GM19438 (cell line): ENCODE measurements at regions not wholly inside any gene's neighbourhood (a gene's known extent, or its start where the extent isn't known, plus 50 kb on each side); places are given as distances from the start of the nearest gene placed in this dataset.

Experiments
- ATAC-seq: cut with Tn5 transposase; IDR thresholded peaks from one replicate; pipeline ENCODE4 v1.9.1; 2021; ENCODE audit warnings: low read depth; ENCODE audit not compliant: unreplicated experiment

DNA sequence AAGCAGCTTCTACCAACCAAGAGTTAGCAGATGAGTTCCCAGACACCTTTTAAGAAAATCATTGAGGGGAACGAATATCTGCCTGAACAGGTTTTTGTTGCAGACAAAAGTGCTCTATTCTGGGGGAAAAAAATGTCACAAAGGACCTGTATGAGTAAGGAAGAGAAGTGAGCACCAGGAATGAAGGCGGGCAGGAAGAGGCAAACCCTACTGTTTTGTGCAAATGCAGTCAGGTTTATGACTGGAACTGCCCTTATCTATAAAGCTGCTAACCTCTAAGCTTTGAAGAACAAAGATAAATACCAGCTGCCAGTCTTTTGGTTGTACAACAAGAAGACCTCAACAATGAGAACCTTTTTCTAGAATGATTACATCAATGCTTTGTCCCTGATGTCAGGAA, 292.4 kb upstream of the SP4 start:
- no peak for ATAC-seq

- no peak for ATAC-seq
These were observed 290.2 kb upstream of the SP4 start for GRCh38 chr7:21137640-21138039.

GRCh38 chr7:21140622-21141021, 287.3 kb upstream of the SP4 start:
- ATAC-seq: no peak

DNA sequence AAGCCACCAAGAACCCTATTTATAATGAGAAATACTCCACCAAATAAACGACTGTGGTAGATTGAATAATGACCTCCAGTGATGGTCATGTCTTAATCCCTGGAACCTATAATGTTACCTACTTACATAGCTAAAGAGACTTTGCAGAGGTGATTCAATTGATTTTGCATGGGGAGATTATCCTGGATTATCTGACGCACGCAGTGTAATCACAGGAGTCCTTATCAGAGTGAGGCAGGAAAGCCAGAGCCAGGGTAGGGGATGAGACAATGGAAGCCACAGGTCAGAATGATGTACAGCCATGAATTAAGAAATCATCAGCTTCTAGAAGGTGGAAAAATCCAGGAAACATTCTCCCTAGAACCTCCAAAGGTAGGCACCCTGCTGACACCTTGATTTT, 286.4 kb upstream of the SP4 start:
- ATAC-seq: no peak

DNA sequence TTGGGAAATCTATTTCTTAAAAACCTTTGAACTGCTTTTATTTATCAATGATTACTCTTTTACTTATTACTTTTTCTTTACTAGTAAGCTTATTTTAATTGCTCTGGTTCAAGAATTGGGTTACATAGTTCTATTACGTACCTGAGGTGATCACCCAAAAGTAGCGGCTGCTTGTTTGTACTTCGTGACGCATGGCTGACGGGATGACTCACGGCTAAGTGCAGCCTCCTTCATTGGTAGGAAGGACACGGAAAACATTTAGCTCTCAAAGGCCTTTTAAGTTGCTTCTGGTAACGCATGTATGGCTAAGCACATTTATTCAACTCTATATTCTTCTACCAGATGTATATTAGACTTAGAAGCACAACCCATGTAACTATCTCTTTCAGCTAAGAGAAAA, 285.8 kb upstream of the SP4 start:
- ATAC-seq: no peak

DNA sequence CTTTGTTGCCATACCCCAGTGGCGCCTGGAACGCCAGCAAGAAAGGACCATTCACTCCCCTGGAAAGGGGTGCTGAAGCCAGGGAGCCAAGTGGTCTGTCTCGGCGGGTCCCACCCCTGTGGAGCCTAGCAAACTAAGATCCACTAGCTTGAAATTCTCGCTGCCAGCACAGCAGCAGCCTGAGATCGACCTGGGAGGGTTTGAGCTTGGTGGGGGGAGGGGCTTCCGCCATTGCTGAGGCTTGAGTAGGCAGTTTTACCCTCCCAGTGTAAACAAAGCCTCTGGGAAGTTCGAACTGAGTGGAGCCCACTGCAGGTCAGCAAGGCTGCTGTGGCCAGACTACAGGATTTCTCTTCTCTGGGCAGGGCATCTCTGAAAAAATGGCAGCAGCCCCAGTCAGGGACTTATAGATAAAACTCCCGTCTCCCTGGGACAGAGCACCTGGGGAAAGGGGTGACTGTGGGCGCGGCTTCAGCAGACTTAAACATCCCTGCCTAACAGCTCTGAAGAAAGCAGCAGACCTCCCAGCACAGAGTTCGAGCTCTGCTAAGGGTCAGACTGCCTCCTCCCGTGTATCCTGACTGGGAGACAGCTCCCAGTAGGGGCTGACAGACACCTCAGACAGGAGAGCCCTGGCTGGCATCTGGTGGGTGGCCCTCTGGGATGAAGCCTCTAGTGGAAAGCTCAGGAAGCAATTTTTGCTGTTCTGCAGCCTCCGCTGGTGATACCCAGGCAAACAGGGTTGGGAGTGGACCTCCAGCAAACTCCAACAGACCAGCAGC, 281.1 kb upstream of the SP4 start:
- ATAC-seq: no peak

GRCh38 chr7:21149809-21150208, 278.1 kb upstream of the SP4 start:
- no peak for ATAC-seq

GRCh38 chr7:21154614-21155013, 273.3 kb upstream of the SP4 start:
- ATAC-seq: no peak

- no peak for ATAC-seq
These were observed 268.4 kb upstream of the SP4 start for GRCh38 chr7:21159506-21159905.

GRCh38 chr7:21160401-21160800, 267.5 kb upstream of the SP4 start:
- no peak for ATAC-seq

- no peak for ATAC-seq
These were observed 259.9 kb upstream of the SP4 start for GRCh38 chr7:21167942-21168341.

DNA sequence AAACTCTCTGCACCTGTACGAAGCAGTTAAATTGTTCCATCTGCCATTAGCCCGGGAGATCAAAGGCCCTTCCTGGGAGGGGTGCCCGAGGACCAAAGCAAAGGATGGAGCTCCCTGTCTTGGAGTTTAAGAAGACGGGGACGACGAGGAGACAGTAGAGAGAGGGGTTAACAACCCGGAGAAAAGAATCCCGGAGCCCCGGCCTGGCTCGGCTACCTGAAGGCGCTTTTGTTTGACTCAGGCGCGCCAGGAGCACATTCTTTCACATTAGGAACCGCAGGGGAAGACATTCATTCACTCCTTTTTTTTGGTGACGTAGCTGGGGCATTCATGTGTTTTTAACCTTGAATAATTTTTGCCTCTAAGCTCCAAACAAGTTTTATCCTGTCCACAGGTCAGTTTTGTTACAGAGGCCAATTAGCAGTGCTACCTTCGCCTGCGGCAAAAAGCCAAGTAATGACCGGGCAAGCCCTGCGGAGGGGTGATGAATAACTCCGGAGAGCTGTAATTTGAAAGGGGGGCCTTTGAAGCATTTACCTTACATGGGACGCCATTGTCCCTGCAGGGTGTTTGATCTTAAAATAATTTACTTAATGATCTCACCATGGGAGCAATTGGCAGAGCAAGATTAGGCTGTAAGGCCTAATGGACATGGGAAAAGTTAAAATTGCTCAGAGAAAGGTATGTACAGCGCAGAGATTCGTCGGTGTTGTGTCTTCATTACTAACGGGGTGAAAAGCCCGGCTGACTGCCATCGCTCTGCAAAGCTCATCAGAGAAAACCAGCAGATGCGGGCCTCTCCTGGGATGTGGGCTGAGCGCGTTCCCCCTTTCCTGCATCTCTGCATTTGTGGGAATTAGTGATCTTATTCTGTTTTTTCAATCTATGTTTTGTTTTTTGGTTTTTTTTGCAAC, 258.0 kb upstream of the SP4 start:
- ATAC-seq: no peak

- ATAC-seq: no peak
These were observed 255.1 kb upstream of the SP4 start for GRCh38 chr7:21172800-21173199.

GRCh38 chr7:21173436-21173835, 254.4 kb upstream of the SP4 start:
- ATAC-seq: no peak

DNA sequence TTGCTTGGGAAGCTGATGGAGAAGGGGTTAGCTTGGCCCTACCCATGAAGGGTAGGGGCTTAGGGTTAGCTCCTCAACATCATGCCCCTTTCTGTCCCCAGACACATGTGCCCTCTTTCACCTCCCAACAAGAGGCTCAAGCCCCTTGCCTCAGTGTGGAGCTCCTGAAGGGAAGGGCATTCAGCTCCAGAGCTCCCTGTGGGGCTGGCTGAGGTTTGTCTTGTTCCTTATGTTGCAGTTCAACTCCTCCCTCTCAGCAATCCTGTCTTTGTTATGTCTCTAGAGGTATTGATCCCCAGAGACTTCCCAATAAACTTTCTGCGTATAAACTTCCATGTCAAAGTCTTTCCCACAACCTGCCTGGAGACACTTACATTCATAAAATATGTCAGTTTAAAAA, 252.2 kb upstream of the SP4 start:
- ATAC-seq: no peak

- ATAC-seq: no peak
These were observed 242.8 kb upstream of the SP4 start for GRCh38 chr7:21184942-21185652.

- no peak for ATAC-seq
These were observed 242.1 kb upstream of the SP4 start for GRCh38 chr7:21185653-21186265.

- ATAC-seq: no peak
These were observed 236.4 kb upstream of the SP4 start for GRCh38 chr7:21191321-21192073.

DNA sequence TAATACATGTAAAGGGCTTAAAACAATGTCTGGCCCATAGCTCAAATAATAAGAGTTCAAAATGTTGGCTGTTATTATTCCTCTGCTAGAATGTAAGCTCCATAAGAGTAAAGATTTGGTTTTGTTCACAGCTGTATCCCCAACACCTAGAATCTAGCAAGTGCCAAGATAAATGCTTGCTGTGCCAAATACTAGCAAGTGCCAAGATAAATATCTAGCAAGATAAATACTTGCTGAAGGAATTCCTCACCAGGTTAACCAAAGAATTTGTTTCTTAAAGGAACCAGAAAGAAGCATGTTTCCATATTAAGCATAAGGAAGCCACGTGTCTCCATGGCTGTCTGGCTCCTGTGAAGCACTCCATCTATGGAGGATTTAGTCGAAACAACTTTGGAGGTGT, 235.2 kb upstream of the SP4 start:
- no peak for ATAC-seq

DNA sequence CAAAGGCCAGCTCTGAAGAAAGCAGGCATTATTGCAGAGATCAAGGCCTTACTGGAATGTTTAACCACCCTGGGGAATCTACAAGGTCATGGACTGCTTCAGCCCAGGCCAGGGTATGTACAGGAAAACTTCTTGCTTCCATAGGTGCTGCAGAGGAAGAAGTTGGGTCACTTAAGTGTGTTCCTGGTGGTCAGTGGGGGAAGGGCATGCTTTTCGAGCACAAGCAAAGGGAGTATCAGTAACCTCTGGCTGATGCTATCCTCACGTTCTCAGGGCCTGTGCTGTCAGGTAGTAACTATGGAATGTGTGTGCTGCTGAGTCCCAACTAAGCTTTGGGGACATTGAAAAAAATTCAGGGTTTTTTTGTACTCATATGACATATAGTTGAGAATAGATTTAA, 234.0 kb upstream of the SP4 start:
- no peak for ATAC-seq
